Cardiac fibroblast (primary cell): ENCODE measurements at regions not wholly inside any gene's neighbourhood (a gene's known extent, or its start where the extent isn't known, plus 50 kb on each side); places are given as distances from the start of the nearest gene placed in this dataset.
A peak's percentile ranks its signal among the peaks of the same experiment; 100 is the strongest.

Experiments used
- DNase-seq, 2 donors: peaks; one replicate each; pipeline versions ENCODE4 v3.0.0 to v3.0.0-alpha.2; 2010; ENCODE audit warnings: low read depth in 2 of 2
- H3K4me3 ChIP-seq, 2 donors: replicated peaks in 1 of 2; 1 replicate in 1 of 2; 2 replicates in 1 of 2; pipeline ENCODE4 v1.5.1; 2011; ENCODE audit warnings: low read depth in 2 of 2, low read length in 2 of 2, mild to moderate bottlenecking in 2 of 2, moderate library complexity in 1 of 2
- TF ChIP-seq, protein P1 (sequence below): IDR thresholded peaks from one replicate; pipeline ENCODE4 v1.5.1; 2011; ENCODE audit warnings: low read depth, mild to moderate bottlenecking, low read length, inconsistent platforms

- TF ChIP-seq, protein P1, sequence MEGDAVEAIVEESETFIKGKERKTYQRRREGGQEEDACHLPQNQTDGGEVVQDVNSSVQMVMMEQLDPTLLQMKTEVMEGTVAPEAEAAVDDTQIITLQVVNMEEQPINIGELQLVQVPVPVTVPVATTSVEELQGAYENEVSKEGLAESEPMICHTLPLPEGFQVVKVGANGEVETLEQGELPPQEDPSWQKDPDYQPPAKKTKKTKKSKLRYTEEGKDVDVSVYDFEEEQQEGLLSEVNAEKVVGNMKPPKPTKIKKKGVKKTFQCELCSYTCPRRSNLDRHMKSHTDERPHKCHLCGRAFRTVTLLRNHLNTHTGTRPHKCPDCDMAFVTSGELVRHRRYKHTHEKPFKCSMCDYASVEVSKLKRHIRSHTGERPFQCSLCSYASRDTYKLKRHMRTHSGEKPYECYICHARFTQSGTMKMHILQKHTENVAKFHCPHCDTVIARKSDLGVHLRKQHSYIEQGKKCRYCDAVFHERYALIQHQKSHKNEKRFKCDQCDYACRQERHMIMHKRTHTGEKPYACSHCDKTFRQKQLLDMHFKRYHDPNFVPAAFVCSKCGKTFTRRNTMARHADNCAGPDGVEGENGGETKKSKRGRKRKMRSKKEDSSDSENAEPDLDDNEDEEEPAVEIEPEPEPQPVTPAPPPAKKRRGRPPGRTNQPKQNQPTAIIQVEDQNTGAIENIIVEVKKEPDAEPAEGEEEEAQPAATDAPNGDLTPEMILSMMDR = no peak
- H3K4me3 ChIP-seq = no peak overlapping the region
- DNase-seq = no peak
Observed at GRCh38 chr20:22418738-22419137, 165.6 kb downstream of the FOXA2 start.

GRCh38 chr20:22414305-22414742 is 170.0 kb downstream of the FOXA2 start:
- DNase-seq = peak; percentile 56 to 75

GRCh38 chr20:22412977-22413868 is 171.1 kb downstream of the FOXA2 start:
- no peak overlapping the region for H3K4me3 ChIP-seq
- TF ChIP-seq, protein P1 = no peak
- no peak for DNase-seq

More at GRCh38 chr20:22414305-22414742, 170.0 kb downstream of the FOXA2 start:
- TF ChIP-seq, protein P1 = no peak
- no peak overlapping the region for H3K4me3 ChIP-seq

GRCh38 chr20:22411627-22412450 is 172.5 kb downstream of the FOXA2 start:
- TF ChIP-seq, protein P1 = no peak
- no peak overlapping the region for H3K4me3 ChIP-seq
- peak; percentile 84 to 95 for DNase-seq

- TF ChIP-seq, protein P1 = no peak
- H3K4me3 ChIP-seq = no peak overlapping the region
- no peak for DNase-seq
Observed at GRCh38 chr20:22411286-22411626, 173.1 kb downstream of the FOXA2 start.

DNA sequence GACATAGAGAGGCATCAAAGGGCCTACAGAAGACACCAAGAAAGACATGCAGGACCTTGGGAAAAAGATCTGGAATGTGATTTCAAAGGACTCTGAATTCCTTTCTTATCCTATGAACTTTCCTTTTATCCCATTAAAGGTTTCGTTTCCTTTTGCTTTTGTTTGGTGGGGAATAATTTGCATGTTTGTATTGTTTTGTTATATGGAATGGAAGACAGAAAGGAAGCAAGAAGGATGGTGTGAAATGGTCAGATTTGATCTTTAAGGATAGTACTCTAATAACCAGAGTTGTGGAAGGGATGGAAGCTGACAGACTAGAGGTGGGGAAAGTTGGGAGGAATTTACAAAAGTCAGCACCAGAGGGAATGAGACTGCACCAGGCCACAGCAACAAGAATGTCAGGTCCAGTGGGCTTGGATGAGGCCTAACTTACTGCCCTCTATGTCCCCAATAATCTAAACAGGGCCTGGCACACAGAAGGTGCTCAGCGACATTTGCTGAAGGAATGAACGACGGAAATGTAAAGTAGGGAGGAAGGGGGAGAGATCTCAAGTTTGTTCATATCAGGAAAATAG is 173.7 kb downstream of the FOXA2 start:
- no peak for DNase-seq
- TF ChIP-seq, protein P1 = no peak

More for the DNA sequence above, 173.7 kb downstream of the FOXA2 start:
- no peak overlapping the region for H3K4me3 ChIP-seq
